Body of pancreas (tissue), 4 donors: ENCODE measurements at regions not wholly inside any gene's neighbourhood (a gene's known extent, or its start where the extent isn't known, plus 50 kb on each side); places are given as distances from the start of the nearest gene placed in this dataset.

Source experiments
- CTCF ChIP-seq, 7 experiments: fragments of 450-650 bp in 4 of 7; fragments of 200-600 bp in 3 of 7; sonication (generic) in 3 of 7; IDR thresholded peaks; one replicate each; pipeline ENCODE4 v1.5.1; 2016 to 2019; ENCODE audit warnings: antibody characterized with exemption in 7 of 7
- POLR2A ChIP-seq, 3 donors: fragments of 450-650 bp; IDR thresholded peaks; one replicate each; pipeline ENCODE4 v1.6.1; 2016; ENCODE audit warnings: antibody characterized with exemption in 3 of 3, mild to moderate bottlenecking in 2 of 3

GRCh38 chr4:126779001-126779400 lies 853.8 kb upstream of the INTU start:
- no peak for TF ChIP-seq CTCF (IDR thresholded peaks at IDR 0.05)
- no peak for TF ChIP-seq POLR2A (IDR thresholded peaks at IDR 0.05)
